Smooth muscle cell (in vitro differentiated cells): ENCODE measurements at regions not wholly inside any gene's neighbourhood (a gene's known extent, or its start where the extent isn't known, plus 50 kb on each side); places are given as distances from the start of the nearest gene placed in this dataset.
"Not testable (repeated sequence)": the region's sequence is repeated elsewhere in the genome, so short reads cannot be mapped to it uniquely, and the experiment has no call there.

Experiments
- DNase-seq: peaks from one replicate; lab custom pipeline; 2025; ENCODE audit not compliant: unreplicated experiment; lab: John Stamatoyannopoulos, UW
- H2AFZ ChIP-seq: fragments of 200-600 bp; sonication (generic); 2 replicates; pipeline ENCODE4 v1.6.0; 2016; ENCODE audit warnings: antibody characterized with exemption, low read depth, mild to moderate bottlenecking
- H3F3A ChIP-seq: fragments of 200-600 bp; sonication (generic); 2 replicates; pipeline ENCODE4 v1.6.0; 2017; ENCODE audit warnings: antibody characterized with exemption, low read depth
- H3K27ac ChIP-seq: fragments of 200-600 bp; sonication (generic); 2 replicates; pipeline ENCODE4 v1.5.1; 2016; ENCODE audit warnings: low read depth, mild to moderate bottlenecking
- H3K27me3 ChIP-seq: fragments of 200-600 bp; sonication (generic); 2 replicates; pipeline ENCODE4 v1.6.1; 2016; ENCODE audit warnings: low read depth, mild to moderate bottlenecking
- H3K36me3 ChIP-seq: fragments of 200-600 bp; sonication (generic); 2 replicates; pipeline ENCODE4 v1.5.1; 2016; ENCODE audit warnings: low read depth
- H3K4me1 ChIP-seq: fragments of 200-600 bp; sonication (generic); 2 replicates; pipeline ENCODE4 v1.5.1; 2016; ENCODE audit warnings: low read depth
- H3K4me2 ChIP-seq: fragments of 200-600 bp; sonication (generic); 2 replicates; pipeline ENCODE4 v1.6.0; 2016; ENCODE audit warnings: mild to moderate bottlenecking
- H3K4me3 ChIP-seq: fragments of 200-600 bp; sonication (generic); 2 replicates; pipeline ENCODE4 v1.5.1; 2016; ENCODE audit warnings: mild to moderate bottlenecking
- H3K79me2 ChIP-seq: fragments of 200-600 bp; sonication (generic); 2 replicates; pipeline ENCODE4 v1.6.0; 2016; ENCODE audit warnings: low read depth, mild to moderate bottlenecking
- H3K9ac ChIP-seq: fragments of 200-600 bp; sonication (generic); 2 replicates; pipeline ENCODE4 v1.6.0; 2016; ENCODE audit warnings: low read depth
- H3K9me3 ChIP-seq: fragments of 200-600 bp; sonication (generic); replicated peaks from 2 replicates; pipeline ENCODE4 v1.5.1; 2016; ENCODE audit warnings: low read depth
- H4K20me1 ChIP-seq: fragments of 200-600 bp; sonication (generic); 2 replicates; pipeline ENCODE4 v1.6.0; 2016; ENCODE audit warnings: low read depth
- WGBS: methylation state at CpG from one replicate; pipeline ENCODE4 v1.1.7; 2016; ENCODE audit warnings: low lambda C conversion rate; 5-methylcytosine and 5-hydroxymethylcytosine counted together
- TF ChIP-seq, protein P1 (sequence below): fragments of 200-600 bp; sonication (generic); IDR thresholded peaks from 2 replicates; pipeline ENCODE4 v1.5.1; 2017; ENCODE audit warnings: borderline replicate concordance, mild to moderate bottlenecking, antibody characterized with exemption; ENCODE audit not compliant: insufficient read depth, poor library complexity, severe bottlenecking

DNA sequence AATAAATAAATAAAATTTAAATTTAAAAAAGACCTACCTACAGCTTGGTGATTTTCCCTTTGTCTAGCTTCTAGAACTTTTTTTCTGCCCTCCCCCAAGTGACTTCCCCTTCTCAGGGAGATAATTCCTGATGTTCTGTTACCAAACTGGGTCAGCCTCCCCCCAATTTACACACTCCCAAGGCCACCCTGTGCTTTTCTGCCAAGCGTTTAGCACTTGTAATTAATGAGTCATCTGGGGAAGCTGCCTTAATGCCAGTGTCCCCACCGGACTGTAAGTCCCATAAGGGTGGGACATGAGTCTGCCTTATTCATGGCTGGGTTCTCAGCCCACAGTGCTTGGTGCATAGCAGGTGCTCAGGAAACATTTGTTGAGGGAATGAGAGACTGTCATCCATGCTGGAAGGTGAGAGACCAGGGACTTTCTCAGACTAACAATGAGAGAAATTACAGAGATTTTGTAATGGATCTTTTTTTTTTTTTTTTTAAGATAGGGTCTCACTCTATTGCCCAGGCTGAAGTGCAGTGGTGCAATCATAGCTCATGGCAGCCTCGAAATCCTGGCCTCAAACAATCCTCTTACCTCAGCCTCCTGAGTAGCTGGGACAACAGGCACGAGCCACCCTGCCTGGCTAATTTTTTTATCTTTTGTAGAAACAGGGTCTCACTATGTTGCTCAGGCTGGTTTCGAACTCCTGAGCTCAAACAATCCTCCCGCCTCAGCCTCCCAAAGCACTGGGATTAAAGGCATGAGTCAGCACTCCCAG is 106.8 kb downstream of the PHETA1 start:
- 69% methylated on average over 6 of the region's 6 CpGs for WGBS
- DNase-seq = no peak

DNA sequence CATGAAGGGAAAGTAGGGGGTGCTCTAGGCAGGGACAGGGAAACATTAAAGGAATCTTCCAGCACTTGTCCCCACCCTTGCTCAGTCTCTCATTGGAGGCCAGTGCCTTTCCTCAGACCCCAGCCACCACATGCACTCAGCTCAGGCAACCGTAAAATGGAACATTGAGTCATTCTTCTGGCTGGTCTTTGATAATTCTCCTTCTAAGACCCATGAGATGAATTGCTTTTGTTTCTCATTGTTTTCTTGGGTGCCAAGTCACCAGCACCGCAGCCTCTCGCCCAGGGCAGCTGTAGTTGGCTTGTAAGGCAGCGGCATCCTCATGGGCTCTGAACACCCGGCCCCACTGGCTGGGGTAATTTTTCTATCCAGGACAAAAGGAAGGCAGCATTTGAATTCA is 108.2 kb downstream of the PHETA1 start:
- H3K79me2 ChIP-seq = no peaks in the 10 kb centered on the region
- no peak overlapping the region for H3K4me2 ChIP-seq
- no peaks in the 10 kb centered on the region for H3K4me1 ChIP-seq
- H3K27me3 ChIP-seq = peaks cover 13% of the 10 kb centered on the region
- H3K27ac ChIP-seq = no peak overlapping the region
- no peaks in the 10 kb centered on the region for H3K9me3 ChIP-seq
- TF ChIP-seq, protein P1, sequence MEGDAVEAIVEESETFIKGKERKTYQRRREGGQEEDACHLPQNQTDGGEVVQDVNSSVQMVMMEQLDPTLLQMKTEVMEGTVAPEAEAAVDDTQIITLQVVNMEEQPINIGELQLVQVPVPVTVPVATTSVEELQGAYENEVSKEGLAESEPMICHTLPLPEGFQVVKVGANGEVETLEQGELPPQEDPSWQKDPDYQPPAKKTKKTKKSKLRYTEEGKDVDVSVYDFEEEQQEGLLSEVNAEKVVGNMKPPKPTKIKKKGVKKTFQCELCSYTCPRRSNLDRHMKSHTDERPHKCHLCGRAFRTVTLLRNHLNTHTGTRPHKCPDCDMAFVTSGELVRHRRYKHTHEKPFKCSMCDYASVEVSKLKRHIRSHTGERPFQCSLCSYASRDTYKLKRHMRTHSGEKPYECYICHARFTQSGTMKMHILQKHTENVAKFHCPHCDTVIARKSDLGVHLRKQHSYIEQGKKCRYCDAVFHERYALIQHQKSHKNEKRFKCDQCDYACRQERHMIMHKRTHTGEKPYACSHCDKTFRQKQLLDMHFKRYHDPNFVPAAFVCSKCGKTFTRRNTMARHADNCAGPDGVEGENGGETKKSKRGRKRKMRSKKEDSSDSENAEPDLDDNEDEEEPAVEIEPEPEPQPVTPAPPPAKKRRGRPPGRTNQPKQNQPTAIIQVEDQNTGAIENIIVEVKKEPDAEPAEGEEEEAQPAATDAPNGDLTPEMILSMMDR = no peak
- no peak overlapping the region for H3K9ac ChIP-seq
- no peak for DNase-seq
- H3K4me3 ChIP-seq = no peak overlapping the region
- H4K20me1 ChIP-seq = no peaks in the 10 kb centered on the region
- no peaks in the 10 kb centered on the region for H3F3A ChIP-seq
- no peaks in the 10 kb centered on the region for H3K36me3 ChIP-seq
- WGBS = 90% methylated on average over 5 of the region's 5 CpGs
- H2AFZ ChIP-seq = no peak overlapping the region

More for the DNA sequence above, 106.8 kb downstream of the PHETA1 start:
- H3K9ac ChIP-seq = no peak overlapping the region
- no peaks in the 10 kb centered on the region for H3F3A ChIP-seq
- no peaks in the 10 kb centered on the region for H3K9me3 ChIP-seq
- H3K4me3 ChIP-seq = no peak overlapping the region
- no peak overlapping the region for H3K27ac ChIP-seq
- H3K79me2 ChIP-seq = no peaks in the 10 kb centered on the region
- H3K4me2 ChIP-seq = no peak overlapping the region
- TF ChIP-seq, protein P1 = no peak
- H4K20me1 ChIP-seq = no peaks in the 10 kb centered on the region
- H2AFZ ChIP-seq = no peak overlapping the region
- peaks cover 5% of the 10 kb centered on the region for H3K27me3 ChIP-seq
- H3K4me1 ChIP-seq = no peaks in the 10 kb centered on the region
- no peaks in the 10 kb centered on the region for H3K36me3 ChIP-seq

DNA sequence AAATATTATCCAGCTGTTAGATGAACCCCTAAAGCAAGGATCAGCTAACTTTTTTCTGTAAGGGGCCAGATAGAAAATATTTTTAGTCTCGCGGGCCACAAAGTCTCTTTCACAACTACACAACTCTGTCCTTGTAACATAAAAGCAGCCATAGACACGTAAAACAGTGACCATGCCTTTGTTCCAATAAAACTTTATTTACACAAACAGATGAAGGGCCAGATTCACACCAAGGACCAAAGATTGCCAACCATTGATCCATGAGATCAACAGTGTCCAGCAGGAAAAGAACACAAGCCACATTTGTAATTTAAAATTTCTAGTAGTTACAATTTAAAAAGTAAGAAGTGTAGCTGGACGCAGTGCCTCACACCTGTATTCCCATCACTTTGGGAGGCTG is 109.7 kb downstream of the PHETA1 start:
- Histone ChIP-seq H3K4me3 (no peak overlapping the region), H3F3A (no peaks in the 10 kb centered on the region), H3K4me2 (no peak overlapping the region), H3K79me2 (no peaks in the 10 kb centered on the region), H3K4me1 (no peaks in the 10 kb centered on the region), H3K9me3 (no peaks in the 10 kb centered on the region), H3K27me3 (peaks cover 13% of the 10 kb centered on the region), H3K9ac (no peak overlapping the region), H4K20me1 (no peaks in the 10 kb centered on the region), H3K36me3 (no peaks in the 10 kb centered on the region), H2AFZ (no peak overlapping the region), H3K27ac (no peak overlapping the region)
- WGBS = 91% methylated on average over 4 of the region's 4 CpGs
- TF ChIP-seq, protein P1 = no peak
- DNase-seq = no peak

DNA sequence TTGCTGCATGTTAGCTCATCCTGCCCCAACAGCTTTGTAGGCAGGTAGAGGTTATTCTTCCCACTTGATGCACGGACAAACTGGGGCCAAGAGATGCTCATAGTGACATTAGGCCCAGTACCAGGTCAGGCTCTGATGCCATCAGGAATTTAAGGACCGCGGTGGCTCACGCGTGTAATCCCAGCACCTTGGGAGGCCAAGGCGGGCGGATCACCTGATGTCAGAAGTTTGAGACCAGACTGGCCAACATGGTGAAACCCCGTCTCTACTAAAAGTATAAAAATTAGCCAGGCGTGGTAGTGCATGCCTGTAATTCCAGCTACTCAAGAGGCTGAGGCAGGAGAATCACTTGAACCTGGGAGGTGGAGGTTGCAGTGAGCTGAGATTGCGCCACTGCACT is 110.8 kb downstream of the PHETA1 start:
- H3K36me3 ChIP-seq, H3K4me2 ChIP-seq, H2AFZ ChIP-seq, DNase-seq, H3K9me3 ChIP-seq, H3K79me2 ChIP-seq, H3K9ac ChIP-seq, H3K4me1 ChIP-seq, H3K27ac ChIP-seq, H3F3A ChIP-seq, H4K20me1 ChIP-seq, H3K4me3 ChIP-seq: not testable (repeated sequence)
- WGBS = 91% methylated on average over 10 of the region's 10 CpGs
- peaks cover 13% of the 10 kb centered on the region for H3K27me3 ChIP-seq
